ENCODE measurements at regions not wholly inside any gene's neighbourhood (a gene's known extent, or its start where the extent isn't known, plus 50 kb on each side); places are given as distances from the start of the nearest gene placed in this dataset.

GRCh38 chr17:27391427-27391826 lies 64.8 kb upstream of the KSR1 start:
- no peak overlapping the region for H3K4me3 ChIP-seq (ENCODE audit: low read length)
- DNase-seq (ENCODE audit: low read depth), result no peak
- no peak for TF ChIP-seq CTCF (IDR thresholded peaks at IDR 0.05; ENCODE audit: insufficient read depth, low read depth, low read length, missing control alignments)

GRCh38 chr17:27396045-27396444 lies 60.2 kb upstream of the KSR1 start:
- no peak for TF ChIP-seq CTCF (IDR thresholded peaks at IDR 0.05; ENCODE audit: insufficient read depth, low read depth, low read length, missing control alignments)
- no peak for DNase-seq (ENCODE audit: low read depth)
- H3K4me3 ChIP-seq (ENCODE audit: low read length), result no peak overlapping the region

- no peak overlapping the region for H3K4me3 ChIP-seq (ENCODE audit: low read length)
- DNase-seq (ENCODE audit: low read depth), result peak; percentile 51
- no peak for TF ChIP-seq CTCF (IDR thresholded peaks at IDR 0.05; ENCODE audit: insufficient read depth, low read depth, low read length, missing control alignments)
These were observed 59.3 kb upstream of the KSR1 start for GRCh38 chr17:27396941-27397340.

GRCh38 chr17:27398691-27399090 lies 57.6 kb upstream of the KSR1 start:
- no peak for TF ChIP-seq CTCF (IDR thresholded peaks at IDR 0.05; ENCODE audit: insufficient read depth, low read depth, low read length, missing control alignments)
- H3K4me3 ChIP-seq (ENCODE audit: low read length), result no peak overlapping the region
- DNase-seq (ENCODE audit: low read depth), result no peak

- no peak overlapping the region for H3K4me3 ChIP-seq (ENCODE audit: low read length)
- TF ChIP-seq CTCF (IDR thresholded peaks at IDR 0.05; ENCODE audit: insufficient read depth, low read depth, low read length, missing control alignments), result no peak
- DNase-seq (ENCODE audit: low read depth), result no peak
These were observed 55.3 kb upstream of the KSR1 start for GRCh38 chr17:27400991-27401390.

- no peak overlapping the region for H3K4me3 ChIP-seq (ENCODE audit: low read length)
- no peak for TF ChIP-seq CTCF (IDR thresholded peaks at IDR 0.05; ENCODE audit: insufficient read depth, low read depth, low read length, missing control alignments)
- DNase-seq (ENCODE audit: low read depth), result no peak
These were observed 53.3 kb upstream of the KSR1 start for GRCh38 chr17:27402943-27403342.

GRCh38 chr17:27403480-27404005 lies 52.7 kb upstream of the KSR1 start:
- no peak for DNase-seq (ENCODE audit: low read depth)
- no peak for TF ChIP-seq CTCF (IDR thresholded peaks at IDR 0.05; ENCODE audit: insufficient read depth, low read depth, low read length, missing control alignments)
- H3K4me3 ChIP-seq (ENCODE audit: low read length), result no peak overlapping the region

All from epithelial cell of esophagus (primary cell).